GM12891 (cell line): ENCODE measurements at regions not wholly inside any gene's neighbourhood (a gene's known extent, or its start where the extent isn't known, plus 50 kb on each side); places are given as distances from the start of the nearest gene placed in this dataset.

Source experiments
- DNase-seq: peaks from one replicate; pipeline ENCODE4 v3.0.0; 2011; ENCODE audit warnings: low spot score; ENCODE audit not compliant: insufficient read length
- FAIRE-seq: peaks from 2 replicates; lab custom pipeline; 2011; peaks lifted over from hg19 to GRCh38; lab: Jason Lieb, UNC
- PAX5 ChIP-seq: IDR thresholded peaks from 2 replicates; pipeline ENCODE4 v1.6.1; 2011; ENCODE audit warnings: low read length, moderate library complexity, mild to moderate bottlenecking; ENCODE audit not compliant: insufficient read depth, severe bottlenecking
- POLR2A ChIP-seq: IDR thresholded peaks from 2 replicates; pipeline ENCODE4 v1.6.1; 2011; ENCODE audit warnings: low read depth, low read length, control low read depth
- POLR2AphosphoS5 ChIP-seq: IDR thresholded peaks from 2 replicates; pipeline ENCODE4 v1.6.1; 2011; ENCODE audit warnings: low read depth, low read length, control low read depth
- POU2F2 ChIP-seq: IDR thresholded peaks from 2 replicates; pipeline ENCODE4 v1.6.1; 2011; ENCODE audit warnings: low read depth, mild to moderate bottlenecking, control low read depth, low read length, moderate library complexity
- SPI1 ChIP-seq: IDR thresholded peaks from 2 replicates; pipeline ENCODE4 v1.6.1; 2011; ENCODE audit warnings: low read depth, low read length, control low read depth
- TAF1 ChIP-seq: IDR thresholded peaks from 2 replicates; pipeline ENCODE4 v1.6.1; 2011; ENCODE audit warnings: low read depth, low read length, control low read depth

- TF ChIP-seq POLR2A (no peak), SPI1 (no peak), PAX5 (no peak), POU2F2 (no peak), POLR2AphosphoS5 (no peak), TAF1 (no peak)
- DNase-seq (no peak), FAIRE-seq (no peak)
Observed at GRCh38 chr13:63090524-63090923, 1674.9 kb upstream of the PCDH20 start.

GRCh38 chr13:63088226-63088625 is 1672.6 kb upstream of the PCDH20 start:
- no peak for FAIRE-seq

GRCh38 chr13:63086286-63086685 is 1670.6 kb upstream of the PCDH20 start:
- TF ChIP-seq TAF1 (no peak), SPI1 (no peak), POLR2A (no peak), POU2F2 (no peak), PAX5 (no peak), POLR2AphosphoS5 (no peak)
- DNase-seq = no peak
- no peak for FAIRE-seq

More at GRCh38 chr13:63088226-63088625, 1672.6 kb upstream of the PCDH20 start:
- no peak for DNase-seq
- TF ChIP-seq PAX5 (no peak), SPI1 (no peak), POLR2AphosphoS5 (no peak), POLR2A (no peak), POU2F2 (no peak), TAF1 (no peak)

- FAIRE-seq (no peak), DNase-seq (no peak)
- TF ChIP-seq SPI1 (no peak), POLR2A (no peak), POLR2AphosphoS5 (no peak), TAF1 (no peak), PAX5 (no peak), POU2F2 (no peak)
Observed at GRCh38 chr13:63085851-63086250, 1670.2 kb upstream of the PCDH20 start.

GRCh38 chr13:63081400-63082014 is 1665.9 kb upstream of the PCDH20 start:
- FAIRE-seq (no peak), DNase-seq (no peak)
- TF ChIP-seq POLR2A = no peak
- TF ChIP-seq POU2F2 = no peak
- TF ChIP-seq PAX5 = no peak
- no peak for TF ChIP-seq SPI1
- TF ChIP-seq TAF1 = no peak
- no peak for TF ChIP-seq POLR2AphosphoS5

- FAIRE-seq = no peak
- DNase-seq = no peak
- no peak for TF ChIP-seq TAF1
- TF ChIP-seq POU2F2 = no peak
- no peak for TF ChIP-seq POLR2A
- TF ChIP-seq SPI1 = no peak
- no peak for TF ChIP-seq POLR2AphosphoS5
- TF ChIP-seq PAX5 = no peak
Observed at GRCh38 chr13:63075126-63075525, 1659.5 kb upstream of the PCDH20 start.

GRCh38 chr13:63050287-63050686 is 1634.6 kb upstream of the PCDH20 start:
- no peak for DNase-seq
- FAIRE-seq = no peak
- TF ChIP-seq POU2F2 (no peak), PAX5 (no peak), POLR2AphosphoS5 (no peak), TAF1 (no peak), SPI1 (no peak), POLR2A (no peak)

GRCh38 chr13:63048653-63049052 is 1633.0 kb upstream of the PCDH20 start:
- no peak for FAIRE-seq
- TF ChIP-seq POLR2AphosphoS5 (no peak), POU2F2 (no peak), TAF1 (no peak), SPI1 (no peak), POLR2A (no peak), PAX5 (no peak)
- no peak for DNase-seq

GRCh38 chr13:63044589-63045313 is 1629.1 kb upstream of the PCDH20 start:
- no peak for FAIRE-seq
- TF ChIP-seq POU2F2 (no peak), POLR2A (no peak), TAF1 (no peak), PAX5 (no peak), SPI1 (no peak), POLR2AphosphoS5 (no peak)
- DNase-seq = no peak
